ENCODE measurements at regions not wholly inside any gene's neighbourhood (a gene's known extent, or its start where the extent isn't known, plus 50 kb on each side); places are given as distances from the start of the nearest gene placed in this dataset.

DNA sequence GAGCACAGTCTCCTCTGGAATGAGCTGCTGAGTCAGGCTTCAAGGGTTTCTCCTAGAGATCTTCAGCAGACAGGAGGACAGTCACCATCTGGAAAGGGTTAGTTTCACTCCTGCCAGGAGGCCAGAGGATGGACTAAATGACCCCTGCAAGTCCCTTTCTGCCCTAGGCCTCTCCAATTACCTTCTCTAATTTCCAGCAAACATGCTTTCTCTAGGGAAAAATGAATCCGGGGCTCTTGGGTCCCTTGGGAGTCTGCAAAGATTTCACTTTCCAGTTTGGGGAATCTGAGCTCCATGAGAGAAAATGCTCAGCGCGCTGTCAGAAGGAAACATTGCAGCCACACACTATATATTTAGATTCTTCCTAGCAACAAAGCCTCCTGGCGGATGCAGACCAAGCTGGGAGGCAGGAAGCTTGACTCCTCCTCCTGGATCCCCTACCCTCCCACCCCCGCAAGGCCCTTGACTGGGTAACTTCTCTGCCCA is 184.4 kb upstream of the CCND2 start:
- Histone ChIP-seq H2AFZ (ENCODE audit: insufficient read depth, low read length, poor library complexity) (no peak overlapping the region), H3K18ac (ENCODE audit: low read length) (no peak overlapping the region), H2AK5ac (ENCODE audit: low read length) (no peak overlapping the region), H3K4me3 (ENCODE audit: low read depth, low read length) (no peak overlapping the region), H3K4ac (ENCODE audit: low read depth, low read length) (no peak overlapping the region), H4K8ac (ENCODE audit: low read depth, low read length) (no peak overlapping the region), H3K79me1 (ENCODE audit: low read length) (no peaks in the 10 kb centered on the region), H3K4me1 (ENCODE audit: control insufficient read depth in 1 of 2, insufficient read depth in 2 of 2, low read length in 2 of 2) (no peaks in the 10 kb centered on the region), H4K91ac (ENCODE audit: low read depth, low read length) (no peak overlapping the region), H2BK5ac (ENCODE audit: low read depth, low read length, poor library complexity) (no peak overlapping the region), H3K27me3 (ENCODE audit: insufficient read depth, low read length) (no peaks in the 10 kb centered on the region), H3K9me3 (ENCODE audit: insufficient read depth, low read depth, low read length) (no peaks in the 10 kb centered on the region), H3K36me3 (ENCODE audit: control insufficient read depth in 1 of 2, insufficient read depth in 2 of 2, low read length in 2 of 2) (no peaks in the 10 kb centered on the region), H3K9ac (ENCODE audit: low read length) (no peak overlapping the region), H2BK120ac (ENCODE audit: insufficient read depth, low read length, poor library complexity) (peak overlapping the region; percentile 10), H3K27ac (ENCODE audit: low read depth, low read length) (no peak overlapping the region), H2BK12ac (ENCODE audit: low read length) (no peak overlapping the region), H3K79me2 (ENCODE audit: control insufficient read depth, insufficient read depth, low read length, poor library complexity) (no peaks in the 10 kb centered on the region), H3K14ac (ENCODE audit: low read length) (no peak overlapping the region), H3K4me2 (ENCODE audit: low read length) (no peak overlapping the region), H3K23ac (ENCODE audit: low read length) (no peak overlapping the region), H4K12ac (ENCODE audit: low read depth, low read length) (no peak overlapping the region)
- WGBS (ENCODE audit: extremely low coverage, insufficient coverage, insufficient read length): no CpG with 5 or more reads among the region's 5 CpGs
- DNase-seq: no peak

DNA sequence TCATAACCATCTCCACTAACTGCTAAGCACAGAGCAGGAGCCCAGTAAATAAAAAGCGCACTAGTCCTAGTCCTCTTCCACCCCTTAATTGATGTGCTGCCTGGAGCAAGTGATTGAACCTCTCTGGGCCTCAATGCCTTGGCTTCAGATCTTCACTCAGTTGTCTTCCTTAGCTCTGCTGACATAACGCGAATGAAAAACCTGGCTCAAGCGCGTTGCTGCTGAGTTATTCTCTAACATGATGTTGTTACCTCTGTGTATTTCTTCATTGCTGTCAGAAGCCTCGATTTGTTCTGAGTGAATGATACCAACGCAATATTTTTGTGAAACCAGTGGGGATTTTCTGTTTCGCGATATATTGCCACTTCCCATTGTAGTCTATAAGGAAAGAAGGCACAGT is 185.1 kb upstream of the CCND2 start:
- no peak overlapping the region for H3K23ac ChIP-seq (ENCODE audit: low read length)
- no peak overlapping the region for H2BK5ac ChIP-seq (ENCODE audit: low read depth, low read length, poor library complexity)
- H3K36me3 ChIP-seq (ENCODE audit: control insufficient read depth in 1 of 2, insufficient read depth in 2 of 2, low read length in 2 of 2): no peaks in the 10 kb centered on the region
- no peak overlapping the region for H3K4me2 ChIP-seq (ENCODE audit: low read length)
- H2AFZ ChIP-seq (ENCODE audit: insufficient read depth, low read length, poor library complexity): no peak overlapping the region
- no CpG with 5 or more reads among the region's 9 CpGs for WGBS (ENCODE audit: extremely low coverage, insufficient coverage, insufficient read length)
- no peak overlapping the region for H3K4ac ChIP-seq (ENCODE audit: low read depth, low read length)
- H3K27ac ChIP-seq (ENCODE audit: low read depth, low read length): no peak overlapping the region
- no peak overlapping the region for H3K9ac ChIP-seq (ENCODE audit: low read length)
- H3K18ac ChIP-seq (ENCODE audit: low read length): no peak overlapping the region
- H2BK120ac ChIP-seq (ENCODE audit: insufficient read depth, low read length, poor library complexity): no peak overlapping the region
- DNase-seq: no peak
- no peaks in the 10 kb centered on the region for H3K9me3 ChIP-seq (ENCODE audit: insufficient read depth, low read depth, low read length)
- no peak overlapping the region for H2AK5ac ChIP-seq (ENCODE audit: low read length)
- no peaks in the 10 kb centered on the region for H3K79me2 ChIP-seq (ENCODE audit: control insufficient read depth, insufficient read depth, low read length, poor library complexity)
- no peaks in the 10 kb centered on the region for H3K4me1 ChIP-seq (ENCODE audit: control insufficient read depth in 1 of 2, insufficient read depth in 2 of 2, low read length in 2 of 2)
- H3K4me3 ChIP-seq (ENCODE audit: low read depth, low read length): no peak overlapping the region
- H4K8ac ChIP-seq (ENCODE audit: low read depth, low read length): no peak overlapping the region
- H2BK12ac ChIP-seq (ENCODE audit: low read length): no peak overlapping the region
- H4K12ac ChIP-seq (ENCODE audit: low read depth, low read length): no peak overlapping the region
- no peaks in the 10 kb centered on the region for H3K79me1 ChIP-seq (ENCODE audit: low read length)
- no peaks in the 10 kb centered on the region for H3K27me3 ChIP-seq (ENCODE audit: insufficient read depth, low read length)
- H3K14ac ChIP-seq (ENCODE audit: low read length): no peak overlapping the region
- no peak overlapping the region for H4K91ac ChIP-seq (ENCODE audit: low read depth, low read length)

DNA sequence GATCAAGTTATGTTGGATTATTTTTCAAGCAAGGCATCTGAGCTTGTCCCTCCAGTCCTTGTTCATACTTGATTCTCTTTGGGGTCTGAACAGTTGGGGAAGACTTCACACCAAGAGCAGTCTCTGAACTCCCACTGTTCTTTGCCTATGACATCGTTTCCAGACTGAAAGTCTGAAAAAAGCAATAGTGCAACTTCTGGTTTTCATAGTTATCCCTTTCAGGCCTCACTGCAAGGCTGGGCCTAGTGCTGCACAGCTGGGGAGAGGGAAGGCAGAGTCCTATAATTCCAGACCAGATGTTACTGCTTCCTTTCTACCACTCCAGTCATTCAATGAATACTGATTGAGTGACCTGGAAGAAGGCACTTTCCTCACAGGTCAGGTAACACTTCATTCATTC is 187.1 kb upstream of the CCND2 start:
- Histone ChIP-seq H4K91ac (ENCODE audit: low read depth, low read length) (no peak overlapping the region), H3K4me1 (ENCODE audit: control insufficient read depth in 1 of 2, insufficient read depth in 2 of 2, low read length in 2 of 2) (no peaks in the 10 kb centered on the region), H2AK5ac (ENCODE audit: low read length) (no peak overlapping the region), H3K79me1 (ENCODE audit: low read length) (no peaks in the 10 kb centered on the region), H3K4me3 (ENCODE audit: low read depth, low read length) (no peak overlapping the region), H3K18ac (ENCODE audit: low read length) (no peak overlapping the region), H4K8ac (ENCODE audit: low read depth, low read length) (no peak overlapping the region), H3K36me3 (ENCODE audit: control insufficient read depth in 1 of 2, insufficient read depth in 2 of 2, low read length in 2 of 2) (no peaks in the 10 kb centered on the region), H3K27me3 (ENCODE audit: insufficient read depth, low read length) (no peaks in the 10 kb centered on the region), H3K27ac (ENCODE audit: low read depth, low read length) (no peak overlapping the region), H3K9me3 (ENCODE audit: insufficient read depth, low read depth, low read length) (no peaks in the 10 kb centered on the region), H2AFZ (ENCODE audit: insufficient read depth, low read length, poor library complexity) (no peak overlapping the region), H3K14ac (ENCODE audit: low read length) (no peak overlapping the region), H3K4ac (ENCODE audit: low read depth, low read length) (no peak overlapping the region), H3K4me2 (ENCODE audit: low read length) (no peak overlapping the region), H3K79me2 (ENCODE audit: control insufficient read depth, insufficient read depth, low read length, poor library complexity) (no peaks in the 10 kb centered on the region), H2BK5ac (ENCODE audit: low read depth, low read length, poor library complexity) (no peak overlapping the region), H3K23ac (ENCODE audit: low read length) (no peak overlapping the region), H3K9ac (ENCODE audit: low read length) (no peak overlapping the region), H2BK12ac (ENCODE audit: low read length) (no peak overlapping the region), H2BK120ac (ENCODE audit: insufficient read depth, low read length, poor library complexity) (no peak overlapping the region), H4K12ac (ENCODE audit: low read depth, low read length) (no peak overlapping the region)
- no CpG with 5 or more reads among the region's 1 CpG for WGBS (ENCODE audit: extremely low coverage, insufficient coverage, insufficient read length)
- no peak for DNase-seq

DNA sequence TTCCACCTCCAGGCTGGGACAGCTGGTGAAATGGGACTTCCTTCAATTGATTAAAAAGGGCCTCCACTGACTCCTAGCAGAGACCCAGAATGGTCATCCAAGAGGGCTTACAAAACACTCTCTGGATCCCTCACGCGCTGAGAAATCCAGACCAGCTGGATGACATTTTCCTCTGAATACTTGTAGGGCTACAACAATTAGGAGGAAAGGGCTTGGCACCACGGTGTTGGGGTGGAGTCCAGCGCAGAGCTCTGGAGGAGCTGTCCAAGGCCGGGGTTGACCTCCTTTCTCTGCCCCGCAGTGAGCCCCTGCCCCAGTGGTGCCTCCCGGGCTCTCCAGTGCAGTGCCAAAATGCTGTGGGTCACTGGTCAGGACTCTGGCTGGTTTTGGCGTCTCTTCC is 189.0 kb upstream of the CCND2 start:
- no peaks in the 10 kb centered on the region for H3K36me3 ChIP-seq (ENCODE audit: control insufficient read depth in 1 of 2, insufficient read depth in 2 of 2, low read length in 2 of 2)
- H3K4ac ChIP-seq (ENCODE audit: low read depth, low read length): no peak overlapping the region
- H2BK120ac ChIP-seq (ENCODE audit: insufficient read depth, low read length, poor library complexity): no peak overlapping the region
- no peak overlapping the region for H3K18ac ChIP-seq (ENCODE audit: low read length)
- no peak overlapping the region for H2BK5ac ChIP-seq (ENCODE audit: low read depth, low read length, poor library complexity)
- no CpG with 5 or more reads among the region's 8 CpGs for WGBS (ENCODE audit: extremely low coverage, insufficient coverage, insufficient read length)
- DNase-seq: no peak
- no peak overlapping the region for H2AK5ac ChIP-seq (ENCODE audit: low read length)
- H2BK12ac ChIP-seq (ENCODE audit: low read length): no peak overlapping the region
- no peaks in the 10 kb centered on the region for H3K27me3 ChIP-seq (ENCODE audit: insufficient read depth, low read length)
- no peak overlapping the region for H3K14ac ChIP-seq (ENCODE audit: low read length)
- H3K79me1 ChIP-seq (ENCODE audit: low read length): no peaks in the 10 kb centered on the region
- H4K8ac ChIP-seq (ENCODE audit: low read depth, low read length): no peak overlapping the region
- H3K4me2 ChIP-seq (ENCODE audit: low read length): no peak overlapping the region
- H3K9me3 ChIP-seq (ENCODE audit: insufficient read depth, low read depth, low read length): no peaks in the 10 kb centered on the region
- no peak overlapping the region for H3K4me3 ChIP-seq (ENCODE audit: low read depth, low read length)
- no peaks in the 10 kb centered on the region for H3K4me1 ChIP-seq (ENCODE audit: control insufficient read depth in 1 of 2, insufficient read depth in 2 of 2, low read length in 2 of 2)
- no peak overlapping the region for H3K27ac ChIP-seq (ENCODE audit: low read depth, low read length)
- H2AFZ ChIP-seq (ENCODE audit: insufficient read depth, low read length, poor library complexity): no peak overlapping the region
- no peak overlapping the region for H4K91ac ChIP-seq (ENCODE audit: low read depth, low read length)
- no peaks in the 10 kb centered on the region for H3K79me2 ChIP-seq (ENCODE audit: control insufficient read depth, insufficient read depth, low read length, poor library complexity)
- no peak overlapping the region for H4K12ac ChIP-seq (ENCODE audit: low read depth, low read length)
- no peak overlapping the region for H3K23ac ChIP-seq (ENCODE audit: low read length)
- H3K9ac ChIP-seq (ENCODE audit: low read length): no peak overlapping the region
